PC-9 (cell line): ENCODE measurements at regions not wholly inside any gene's neighbourhood (a gene's known extent, or its start where the extent isn't known, plus 50 kb on each side); places are given as distances from the start of the nearest gene placed in this dataset.

Experiments used
- BruUV-seq: library from RNA; stranded (reverse); fragments of 400-500 nt; replicated peaks from 2 replicates; lab custom pipeline; 2021; lab: Mats Ljungman, UMichigan
- CTCF ChIA-PET: fragments of 300-600 bp; sonication (Branson Sonifier 250); formaldehyde crosslinking; loops from one replicate; lab custom pipeline; 2022; ENCODE audit warnings: antibody characterized with exemption; lab: Charles Lee
- POLR2A ChIA-PET: fragments of 300-600 bp; sonication (Branson Sonifier 250); formaldehyde crosslinking; loops from one replicate; lab custom pipeline; 2022; ENCODE audit warnings: antibody characterized with exemption; ENCODE audit not compliant: unreplicated experiment; lab: Charles Lee
- DNase-seq, 2 experiments: peaks; one replicate each; pipeline versions ENCODE4 v3.0.0 to v3.0.0-alpha.2; 2015 to 2022; ENCODE audit warnings: mixed read lengths in 1 of 2
- H2AFZ ChIP-seq: fragments of 200-600 bp; sonication (generic); 2 replicates; pipeline ENCODE4 v1.8.1; 2017; ENCODE audit warnings: antibody characterized with exemption
- H3F3A ChIP-seq: fragments of 200-600 bp; sonication (generic); 2 replicates; pipeline ENCODE4 v1.8.1; 2017; ENCODE audit warnings: antibody characterized with exemption, mild to moderate bottlenecking, low read depth; ENCODE audit not compliant: insufficient read depth
- H3K27ac ChIP-seq: fragments of 200-600 bp; sonication (generic); 2 replicates; pipeline ENCODE4 v1.6.1; 2016; ENCODE audit warnings: mixed run types
- H3K27me3 ChIP-seq: fragments of 200-600 bp; sonication (generic); 2 replicates; pipeline ENCODE4 v1.6.1; 2016; ENCODE audit warnings: low read depth, mixed run types; ENCODE audit not compliant: insufficient read depth
- H3K36me3 ChIP-seq: fragments of 200-600 bp; sonication (generic); 2 replicates; pipeline ENCODE4 v1.6.1; 2016; ENCODE audit warnings: low read depth, mixed run types
- H3K4me1 ChIP-seq: fragments of 200-600 bp; sonication (generic); replicated peaks from 2 replicates; pipeline ENCODE4 v1.6.1; 2016; ENCODE audit warnings: mixed run types; ENCODE audit not compliant: insufficient read depth
- H3K4me2 ChIP-seq: fragments of 200-600 bp; sonication (generic); 2 replicates; pipeline ENCODE4 v1.6.1; 2017; ENCODE audit warnings: mixed run types
- H3K4me3 ChIP-seq: fragments of 200-600 bp; sonication (generic); 2 replicates; pipeline ENCODE4 v1.6.1; 2016; ENCODE audit warnings: mixed run types
- H3K79me2 ChIP-seq: fragments of 200-600 bp; sonication (generic); 2 replicates; pipeline ENCODE4 v1.6.1; 2017; ENCODE audit warnings: low read depth, mixed run types
- H3K9me2 ChIP-seq: fragments of 200-600 bp; sonication (generic); 2 replicates; pipeline ENCODE4 v1.8.1; 2017; ENCODE audit warnings: mild to moderate bottlenecking; ENCODE audit not compliant: insufficient read depth
- H3K9me3 ChIP-seq: fragments of 200-600 bp; sonication (generic); 2 replicates; pipeline ENCODE4 v1.8.1; 2016; ENCODE audit warnings: low read depth; ENCODE audit not compliant: insufficient read depth
- H4K20me1 ChIP-seq: fragments of 200-600 bp; sonication (generic); 2 replicates; pipeline ENCODE4 v1.8.1; 2017; ENCODE audit not compliant: insufficient read depth
- CTCF ChIP-seq: fragments of 200-600 bp; sonication (generic); conservative IDR thresholded peaks from 2 replicates; pipeline ENCODE4 v1.6.1; 2017; ENCODE audit warnings: mixed run types, antibody characterized with exemption, mild to moderate bottlenecking, moderate library complexity
- EZH2 ChIP-seq: fragments of 200-600 bp; sonication (generic); IDR thresholded peaks from 2 replicates; pipeline ENCODE4 v1.8.0; 2017; ENCODE audit warnings: antibody characterized with exemption, low read depth
- intact Hi-C: fragments of 100-400 bp; cut with micrococcal nuclease; formaldehyde crosslinking; loops from one replicate; pipeline ENCODE4 v1.10.0; 2022; ENCODE audit not compliant: unreplicated experiment

DNA sequence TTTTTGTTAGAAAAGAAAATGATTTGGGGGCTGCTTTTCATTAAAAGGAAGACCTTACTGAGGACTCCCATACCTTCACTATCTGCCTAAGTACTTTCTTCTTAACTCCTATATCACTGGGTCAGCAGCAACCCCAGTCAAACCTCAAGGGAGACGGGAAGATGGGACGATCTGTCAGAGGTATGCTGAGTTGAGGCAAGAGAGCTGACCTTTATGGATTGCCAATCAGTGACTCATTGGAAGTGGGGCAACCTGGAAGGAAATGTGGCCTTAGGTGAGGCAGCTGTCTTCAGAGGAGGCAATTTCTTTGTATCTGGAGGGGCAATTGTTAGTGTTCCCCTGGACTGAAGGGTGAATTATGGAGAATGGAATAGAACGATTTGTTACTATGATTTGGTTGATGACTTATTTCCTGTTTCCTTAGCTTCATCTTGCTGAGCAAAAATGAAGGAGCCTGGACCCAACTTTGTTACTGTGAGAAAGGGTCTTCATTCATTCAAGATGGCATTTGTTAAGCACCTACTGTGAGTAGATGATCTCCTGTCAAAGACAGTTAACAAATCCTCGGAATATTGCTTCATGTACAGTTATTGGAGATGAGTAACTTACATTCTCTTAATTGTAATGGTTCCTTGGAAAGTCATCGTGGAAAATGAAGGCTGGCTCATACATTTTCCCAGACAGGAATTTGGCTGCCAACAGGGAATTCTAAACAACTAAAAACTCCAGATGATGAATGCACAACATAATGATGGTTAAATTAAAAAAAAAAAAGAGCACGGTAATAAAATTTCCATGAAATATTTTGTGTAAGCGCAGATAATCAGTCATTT lies 134.7 kb upstream of the KCNJ15 start:
- no peak overlapping the region for H3K4me2 ChIP-seq
- H3K4me1 ChIP-seq, result no peaks in the 10 kb centered on the region
- no peak for DNase-seq
- intact Hi-C loops, result loop anchor here (10.0 kb wide), 1 partner anchor 407 kb away; no protein-coding TSS in a partner anchor
- no peaks in the 10 kb centered on the region for H3F3A ChIP-seq
- H3K4me3 ChIP-seq, result no peak overlapping the region
- TF ChIP-seq CTCF (no peak), EZH2 (no peak)
- H3K9me2 ChIP-seq, result no peaks in the 10 kb centered on the region
- ChIA-PET POLR2A (no interaction called here), CTCF (interaction anchor here (0.6 kb wide), 1 partner anchor 96 kb away, joined by 3 read pairs; no protein-coding TSS in a partner anchor)
- H3K27ac ChIP-seq, result no peak overlapping the region
- BruUV-seq, result no TSS peak
- peaks cover 11% of the 10 kb centered on the region; the same call in 1 of the 2 replicates for H3K27me3 ChIP-seq
- H3K79me2 ChIP-seq, result no peaks in the 10 kb centered on the region
- H3K9me3 ChIP-seq, result no peaks in the 10 kb centered on the region
- no peak overlapping the region for H2AFZ ChIP-seq
- H4K20me1 ChIP-seq, result no peaks in the 10 kb centered on the region
- no peaks in the 10 kb centered on the region for H3K36me3 ChIP-seq

- intact Hi-C loops, result loop anchor here (10.0 kb wide), 1 partner anchor 409 kb away; no protein-coding TSS in a partner anchor
- CTCF ChIA-PET, result no interaction called here
- no peak for TF ChIP-seq CTCF
- TF ChIP-seq EZH2, result no peak
Observed at GRCh38 chr21:38123626-38124025, 133.2 kb upstream of the KCNJ15 start.

GRCh38 chr21:38126666-38127303 lies 130.0 kb upstream of the KCNJ15 start:
- no peaks in the 10 kb centered on the region for H3K9me3 ChIP-seq
- H3K4me2 ChIP-seq, result no peak overlapping the region
- H3K27me3 ChIP-seq, result peaks cover 5% of the 10 kb centered on the region; the same call in 1 of the 2 replicates
- intact Hi-C loops, result loop anchor here (5.0 to 10.0 kb wide), 2 partner anchors 412 to 629 kb away; no protein-coding TSS in a partner anchor
- DNase-seq, result peak in 1 of 2 experiments; percentile 36
- no peaks in the 10 kb centered on the region for H3F3A ChIP-seq
- no peak overlapping the region for H3K27ac ChIP-seq
- no TSS peak for BruUV-seq
- no peaks in the 10 kb centered on the region for H3K79me2 ChIP-seq
- TF ChIP-seq CTCF (peak; percentile 67), EZH2 (no peak)
- POLR2A ChIA-PET, result no interaction called here
- CTCF ChIA-PET, result interaction anchor here (0.6 to 0.8 kb wide), 4 partner anchors 415 to 952 kb away, joined by 3 to 11 read pairs (median 8); no protein-coding TSS in a partner anchor
- H2AFZ ChIP-seq, result no peak overlapping the region
- no peaks in the 10 kb centered on the region for H3K4me1 ChIP-seq
- H3K9me2 ChIP-seq, result no peaks in the 10 kb centered on the region
- H3K36me3 ChIP-seq, result no peaks in the 10 kb centered on the region
- H4K20me1 ChIP-seq, result no peaks in the 10 kb centered on the region
- H3K4me3 ChIP-seq, result no peak overlapping the region

More at GRCh38 chr21:38123626-38124025, 133.2 kb upstream of the KCNJ15 start:
- Histone ChIP-seq H4K20me1 (no peaks in the 10 kb centered on the region), H2AFZ (no peak overlapping the region), H3K36me3 (no peaks in the 10 kb centered on the region), H3F3A (no peaks in the 10 kb centered on the region), H3K4me2 (no peak overlapping the region), H3K27ac (no peak overlapping the region), H3K79me2 (no peaks in the 10 kb centered on the region), H3K27me3 (peaks cover 11% of the 10 kb centered on the region; the same call in 1 of the 2 replicates), H3K4me3 (no peak overlapping the region), H3K9me3 (no peaks in the 10 kb centered on the region), H3K9me2 (no peaks in the 10 kb centered on the region), H3K4me1 (no peaks in the 10 kb centered on the region)
- DNase-seq, result no peak
- POLR2A ChIA-PET, result no interaction called here
- no TSS peak for BruUV-seq
